Loucy (cell line): ENCODE measurements at regions not wholly inside any gene's neighbourhood (a gene's known extent, or its start where the extent isn't known, plus 50 kb on each side); places are given as distances from the start of the nearest gene placed in this dataset.

Experiments used
- H2AFZ ChIP-seq: fragments of 200-600 bp; sonication (generic); 2 replicates; pipeline ENCODE4 v1.6.0; 2016; ENCODE audit warnings: antibody characterized with exemption, mild to moderate bottlenecking, low read length, moderate library complexity
- H3F3A ChIP-seq: fragments of 200-600 bp; 2 replicates; pipeline ENCODE4 v1.6.0; 2016; ENCODE audit warnings: antibody characterized with exemption, low read depth, mild to moderate bottlenecking
- H3K27me3 ChIP-seq: fragments of 200-600 bp; sonication (generic); 2 replicates; pipeline ENCODE4 v1.6.1; 2014; ENCODE audit warnings: low read length, mild to moderate bottlenecking; ENCODE audit not compliant: insufficient read depth, poor library complexity, severe bottlenecking
- H3K36me3 ChIP-seq: fragments of 200-600 bp; sonication (generic); 2 replicates; pipeline ENCODE4 v1.6.1; 2016; ENCODE audit warnings: low read length; ENCODE audit not compliant: insufficient read depth
- H3K4me1 ChIP-seq: fragments of 200-600 bp; sonication (generic); 2 replicates; pipeline ENCODE4 v1.5.1; 2014; ENCODE audit warnings: low read length, mild to moderate bottlenecking; ENCODE audit not compliant: insufficient read depth, poor library complexity, severe bottlenecking
- H3K4me2 ChIP-seq: fragments of 200-600 bp; sonication (generic); 2 replicates; pipeline ENCODE4 v1.6.0; 2014; ENCODE audit warnings: antibody characterized with exemption, low read length, low read depth, mild to moderate bottlenecking; ENCODE audit not compliant: poor library complexity, severe bottlenecking
- H3K4me3 ChIP-seq: fragments of 200-600 bp; sonication (generic); 2 replicates; pipeline ENCODE4 v1.5.1; 2014; ENCODE audit warnings: low read length, mild to moderate bottlenecking, mixed read lengths; ENCODE audit not compliant: poor library complexity, severe bottlenecking
- H3K79me2 ChIP-seq: fragments of 200-600 bp; sonication (generic); 2 replicates; pipeline ENCODE4 v1.6.1; 2014; ENCODE audit warnings: low read length; ENCODE audit not compliant: insufficient read depth
- H3K9ac ChIP-seq: fragments of 200-600 bp; sonication (generic); 2 replicates; pipeline ENCODE4 v1.6.0; 2014; ENCODE audit warnings: mild to moderate bottlenecking, low read depth, low read length, moderate library complexity; ENCODE audit not compliant: poor library complexity, severe bottlenecking
- H3K9me2 ChIP-seq: fragments of 200-600 bp; sonication (generic); replicated peaks from 2 replicates; pipeline ENCODE4 v1.6.1; 2016; ENCODE audit warnings: low read depth, low read length, mixed read lengths
- H3K9me3 ChIP-seq: fragments of 200-600 bp; sonication (generic); 2 replicates; pipeline ENCODE4 v1.6.1; 2014; ENCODE audit warnings: mild to moderate bottlenecking, antibody characterized with exemption, low read length, low read depth; ENCODE audit not compliant: insufficient read depth
- H4K20me1 ChIP-seq: fragments of 200-600 bp; sonication (generic); 2 replicates; pipeline ENCODE4 v1.6.0; 2014; ENCODE audit warnings: antibody characterized with exemption, low read length, mild to moderate bottlenecking; ENCODE audit not compliant: insufficient read depth, poor library complexity, severe bottlenecking
- CTCF ChIP-seq: fragments of 200-600 bp; sonication (generic); conservative IDR thresholded peaks from 2 replicates; pipeline ENCODE4 v1.5.1; 2014; ENCODE audit warnings: mild to moderate bottlenecking, antibody characterized with exemption, low read length
- EZH2phosphoT487 ChIP-seq: fragments of 200-600 bp; IDR thresholded peaks from 2 replicates; pipeline ENCODE4 v1.6.1; 2018; ENCODE audit warnings: antibody characterized with exemption, mild to moderate bottlenecking, moderate library complexity, borderline replicate concordance

DNA sequence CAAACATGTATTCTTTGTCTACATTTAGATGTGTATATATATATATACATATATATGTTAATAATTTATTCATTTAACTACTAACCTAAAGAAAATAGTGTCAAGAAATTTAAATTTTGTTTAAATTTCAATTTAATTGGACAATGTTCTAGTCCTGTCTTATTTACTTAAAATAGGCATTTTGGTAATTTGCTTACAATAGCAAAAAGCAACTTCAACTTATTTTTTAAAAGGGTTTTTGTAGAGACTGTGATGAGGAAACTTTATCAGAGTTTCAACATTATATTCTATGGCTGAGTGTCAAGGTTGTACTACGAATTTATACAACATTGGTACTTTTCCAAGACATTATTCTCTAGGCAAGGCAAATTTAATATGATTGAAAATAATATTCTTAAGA lies 212.0 kb upstream of the ARSJ start:
- Histone ChIP-seq H3K4me2 (no peak overlapping the region), H3K27me3 (no peaks in the 10 kb centered on the region), H3F3A (no peaks in the 10 kb centered on the region; the same call in 1 of the 2 replicates), H3K9me3 (no peaks in the 10 kb centered on the region), H3K9me2 (no peaks in the 10 kb centered on the region), H3K79me2 (no peaks in the 10 kb centered on the region), H3K4me3 (no peak overlapping the region), H2AFZ (no peak overlapping the region), H3K36me3 (no peaks in the 10 kb centered on the region), H4K20me1 (no peaks in the 10 kb centered on the region), H3K9ac (no peak overlapping the region), H3K4me1 (no peaks in the 10 kb centered on the region)
- no peak for TF ChIP-seq EZH2phosphoT487
- no peak for TF ChIP-seq CTCF

DNA sequence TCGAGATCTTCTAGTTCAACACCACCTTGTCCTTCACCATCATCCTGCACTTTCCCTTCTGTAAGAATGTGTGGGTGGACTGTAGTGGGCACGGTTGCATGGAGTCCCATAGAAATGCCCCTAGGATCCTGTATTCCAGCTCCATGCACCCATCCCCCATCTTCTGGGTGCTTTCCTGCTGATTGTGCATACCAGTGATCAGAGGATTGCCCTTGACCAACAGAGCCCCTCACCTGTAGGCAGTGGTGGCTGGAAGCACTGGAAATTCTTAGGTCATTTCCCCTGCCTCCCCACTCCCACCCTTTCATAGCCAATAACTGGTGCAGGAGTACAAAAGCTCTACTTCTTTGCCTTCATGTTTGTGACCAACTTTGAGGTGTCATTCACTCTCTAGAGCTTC lies 213.4 kb upstream of the ARSJ start:
- H3K9me3 ChIP-seq = no peaks in the 10 kb centered on the region
- H3K4me3 ChIP-seq = no peak overlapping the region
- no peaks in the 10 kb centered on the region for H3K79me2 ChIP-seq
- no peak overlapping the region for H3K9ac ChIP-seq
- no peaks in the 10 kb centered on the region for H3K9me2 ChIP-seq
- no peaks in the 10 kb centered on the region for H3K27me3 ChIP-seq
- H3K4me2 ChIP-seq = no peak overlapping the region
- no peaks in the 10 kb centered on the region for H3K4me1 ChIP-seq
- no peaks in the 10 kb centered on the region for H4K20me1 ChIP-seq
- no peaks in the 10 kb centered on the region; the same call in 1 of the 2 replicates for H3F3A ChIP-seq
- no peaks in the 10 kb centered on the region for H3K36me3 ChIP-seq
- H2AFZ ChIP-seq = no peak overlapping the region
- TF ChIP-seq CTCF (no peak), EZH2phosphoT487 (no peak)

- H3K79me2 ChIP-seq = no peaks in the 10 kb centered on the region
- TF ChIP-seq EZH2phosphoT487 (no peak), CTCF (no peak)
- no peak overlapping the region for H3K9ac ChIP-seq
Measured at GRCh38 chr4:114193624-114194399, 214.4 kb upstream of the ARSJ start.

More at GRCh38 chr4:114193624-114194399, 214.4 kb upstream of the ARSJ start:
- Histone ChIP-seq H3K27me3 (no peaks in the 10 kb centered on the region), H3F3A (no peaks in the 10 kb centered on the region; the same call in 1 of the 2 replicates), H3K36me3 (no peaks in the 10 kb centered on the region), H3K4me2 (no peak overlapping the region), H4K20me1 (no peaks in the 10 kb centered on the region), H3K4me1 (no peaks in the 10 kb centered on the region), H2AFZ (no peak overlapping the region), H3K4me3 (no peak overlapping the region), H3K9me2 (no peaks in the 10 kb centered on the region), H3K9me3 (no peaks in the 10 kb centered on the region)
